HepG2 (cell line): ENCODE measurements at regions not wholly inside any gene's neighbourhood (a gene's known extent, or its start where the extent isn't known, plus 50 kb on each side); places are given as distances from the start of the nearest gene placed in this dataset.
A peak's percentile ranks its signal among the peaks of the same experiment; 100 is the strongest.

Experiments
- DMAP1 ChIP-seq: IDR thresholded peaks from 2 replicates; pipeline ENCODE4 v1.6.1; 2016
- DR1 ChIP-seq: sonication (generic); formaldehyde crosslinking; IDR thresholded peaks from 2 replicates; pipeline ENCODE4 v1.8.0; 2021; ENCODE audit warnings: mild to moderate bottlenecking, missing genetic modification reagents, inconsistent platforms
- ELF3 ChIP-seq: IDR thresholded peaks from 2 replicates; pipeline ENCODE4 v1.6.1; 2016; ENCODE audit warnings: missing genetic modification reagents, missing compliant biosample characterization
- HNF4A ChIP-seq: sonication (generic); formaldehyde crosslinking; IDR thresholded peaks from 2 replicates; pipeline ENCODE4 v1.4.0; 2020; ENCODE audit warnings: missing genetic modification reagents
- ISL2 ChIP-seq: sonication (generic); formaldehyde crosslinking; IDR thresholded peaks from 2 replicates; pipeline ENCODE4 v1.5.0; 2020; ENCODE audit warnings: missing genetic modification reagents
- KLF13 ChIP-seq: sonication (generic); formaldehyde crosslinking; IDR thresholded peaks from 2 replicates; pipeline ENCODE4 v1.4.0; 2020; ENCODE audit warnings: mild to moderate bottlenecking, missing genetic modification reagents
- PAF1 ChIP-seq: IDR thresholded peaks from 2 replicates; pipeline ENCODE4 v1.6.1; 2016; ENCODE audit warnings: missing genetic modification reagents, missing compliant biosample characterization
- RFX3 ChIP-seq: IDR thresholded peaks from 2 replicates; pipeline ENCODE4 v1.6.1; 2016; ENCODE audit warnings: missing biosample characterization, missing genetic modification reagents
- SIX4 ChIP-seq: sonication (generic); formaldehyde crosslinking; IDR thresholded peaks from 2 replicates; pipeline ENCODE4 v1.4.0; 2020; ENCODE audit warnings: missing genetic modification reagents
- TARDBP ChIP-seq: sonication (generic); formaldehyde crosslinking; IDR thresholded peaks from 2 replicates; pipeline ENCODE4 v1.8.0; 2022; ENCODE audit warnings: mild to moderate bottlenecking, missing genetic modification reagents
- TOPORS ChIP-seq: sonication (generic); formaldehyde crosslinking; IDR thresholded peaks from 2 replicates; pipeline ENCODE4 v1.8.0; 2023; ENCODE audit warnings: mild to moderate bottlenecking, missing genetic modification reagents
- ZNF326 ChIP-seq: sonication (generic); formaldehyde crosslinking; IDR thresholded peaks from 2 replicates; pipeline ENCODE4 v1.4.0; 2020; ENCODE audit warnings: missing genetic modification reagents, borderline replicate concordance
- ZNF431 ChIP-seq: sonication (generic); formaldehyde crosslinking; IDR thresholded peaks from 2 replicates; pipeline ENCODE4 v1.9.0; 2022; ENCODE audit warnings: missing genetic modification reagents, low read depth, mild to moderate bottlenecking, borderline replicate concordance
- ZNF530 ChIP-seq: sonication (generic); formaldehyde crosslinking; IDR thresholded peaks from 2 replicates; pipeline ENCODE4 v1.5.0; 2020; ENCODE audit warnings: low read depth, mild to moderate bottlenecking, missing genetic modification reagents
- ZNF574 ChIP-seq: sonication (generic); formaldehyde crosslinking; IDR thresholded peaks from 2 replicates; pipeline ENCODE4 v1.4.0; 2020; ENCODE audit warnings: missing genetic modification reagents
- ZNF644 ChIP-seq: IDR thresholded peaks from 2 replicates; pipeline ENCODE4 v1.6.1; 2016; ENCODE audit warnings: low read depth
- ZNF749 ChIP-seq: sonication (generic); formaldehyde crosslinking; IDR thresholded peaks from 2 replicates; pipeline ENCODE4 v1.8.0; 2022; ENCODE audit warnings: mild to moderate bottlenecking, missing genetic modification reagents, moderate library complexity, borderline replicate concordance
- TF ChIP-seq, protein P1 (sequence below): sonication (generic); formaldehyde crosslinking; conservative IDR thresholded peaks from 2 replicates; pipeline ENCODE4 v1.4.0; 2020; ENCODE audit warnings: mild to moderate bottlenecking, missing genetic modification reagents, moderate library complexity
- TF ChIP-seq, protein P2 (sequence below): IDR thresholded peaks from 2 replicates; pipeline ENCODE4 v1.6.1; 2016; ENCODE audit warnings: low read depth, missing genetic modification reagents, missing compliant biosample characterization

GRCh38 chr4:138939960-138940359 is 75.6 kb upstream of the NOCT start (continued):
- TF ChIP-seq KLF13 (CRISPR knock-in tag) (no peak), TARDBP (CRISPR knock-in tag) (no peak), PAF1 (no peak), DR1 (CRISPR knock-in tag) (no peak), ZNF431 (CRISPR knock-in tag) (no peak), ELF3 (CRISPR knock-in tag) (peak; percentile 43; the same call in 1 of the 2 replicates), RFX3 (CRISPR knock-in tag) (no peak), TOPORS (no peak), ZNF644 (CRISPR knock-in tag) (peak; percentile 59; the same call in 1 of the 2 replicates), DMAP1 (CRISPR knock-in tag) (no peak), ZNF326 (CRISPR knock-in tag) (no peak), ZNF749 (CRISPR knock-in tag) (no peak), HNF4A (CRISPR knock-in tag) (peak; percentile 68), SIX4 (CRISPR knock-in tag) (no peak), ZNF530 (CRISPR knock-in tag) (no peak), ZNF574 (CRISPR knock-in tag) (no peak), ISL2 (CRISPR knock-in tag) (no peak)
- TF ChIP-seq, protein P1, sequence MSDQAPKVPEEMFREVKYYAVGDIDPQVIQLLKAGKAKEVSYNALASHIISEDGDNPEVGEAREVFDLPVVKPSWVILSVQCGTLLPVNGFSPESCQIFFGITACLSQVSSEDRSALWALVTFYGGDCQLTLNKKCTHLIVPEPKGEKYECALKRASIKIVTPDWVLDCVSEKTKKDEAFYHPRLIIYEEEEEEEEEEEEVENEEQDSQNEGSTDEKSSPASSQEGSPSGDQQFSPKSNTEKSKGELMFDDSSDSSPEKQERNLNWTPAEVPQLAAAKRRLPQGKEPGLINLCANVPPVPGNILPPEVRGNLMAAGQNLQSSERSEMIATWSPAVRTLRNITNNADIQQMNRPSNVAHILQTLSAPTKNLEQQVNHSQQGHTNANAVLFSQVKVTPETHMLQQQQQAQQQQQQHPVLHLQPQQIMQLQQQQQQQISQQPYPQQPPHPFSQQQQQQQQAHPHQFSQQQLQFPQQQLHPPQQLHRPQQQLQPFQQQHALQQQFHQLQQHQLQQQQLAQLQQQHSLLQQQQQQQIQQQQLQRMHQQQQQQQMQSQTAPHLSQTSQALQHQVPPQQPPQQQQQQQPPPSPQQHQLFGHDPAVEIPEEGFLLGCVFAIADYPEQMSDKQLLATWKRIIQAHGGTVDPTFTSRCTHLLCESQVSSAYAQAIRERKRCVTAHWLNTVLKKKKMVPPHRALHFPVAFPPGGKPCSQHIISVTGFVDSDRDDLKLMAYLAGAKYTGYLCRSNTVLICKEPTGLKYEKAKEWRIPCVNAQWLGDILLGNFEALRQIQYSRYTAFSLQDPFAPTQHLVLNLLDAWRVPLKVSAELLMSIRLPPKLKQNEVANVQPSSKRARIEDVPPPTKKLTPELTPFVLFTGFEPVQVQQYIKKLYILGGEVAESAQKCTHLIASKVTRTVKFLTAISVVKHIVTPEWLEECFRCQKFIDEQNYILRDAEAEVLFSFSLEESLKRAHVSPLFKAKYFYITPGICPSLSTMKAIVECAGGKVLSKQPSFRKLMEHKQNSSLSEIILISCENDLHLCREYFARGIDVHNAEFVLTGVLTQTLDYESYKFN (CRISPR knock-in tag): peak; percentile 79
- TF ChIP-seq, protein P2, sequence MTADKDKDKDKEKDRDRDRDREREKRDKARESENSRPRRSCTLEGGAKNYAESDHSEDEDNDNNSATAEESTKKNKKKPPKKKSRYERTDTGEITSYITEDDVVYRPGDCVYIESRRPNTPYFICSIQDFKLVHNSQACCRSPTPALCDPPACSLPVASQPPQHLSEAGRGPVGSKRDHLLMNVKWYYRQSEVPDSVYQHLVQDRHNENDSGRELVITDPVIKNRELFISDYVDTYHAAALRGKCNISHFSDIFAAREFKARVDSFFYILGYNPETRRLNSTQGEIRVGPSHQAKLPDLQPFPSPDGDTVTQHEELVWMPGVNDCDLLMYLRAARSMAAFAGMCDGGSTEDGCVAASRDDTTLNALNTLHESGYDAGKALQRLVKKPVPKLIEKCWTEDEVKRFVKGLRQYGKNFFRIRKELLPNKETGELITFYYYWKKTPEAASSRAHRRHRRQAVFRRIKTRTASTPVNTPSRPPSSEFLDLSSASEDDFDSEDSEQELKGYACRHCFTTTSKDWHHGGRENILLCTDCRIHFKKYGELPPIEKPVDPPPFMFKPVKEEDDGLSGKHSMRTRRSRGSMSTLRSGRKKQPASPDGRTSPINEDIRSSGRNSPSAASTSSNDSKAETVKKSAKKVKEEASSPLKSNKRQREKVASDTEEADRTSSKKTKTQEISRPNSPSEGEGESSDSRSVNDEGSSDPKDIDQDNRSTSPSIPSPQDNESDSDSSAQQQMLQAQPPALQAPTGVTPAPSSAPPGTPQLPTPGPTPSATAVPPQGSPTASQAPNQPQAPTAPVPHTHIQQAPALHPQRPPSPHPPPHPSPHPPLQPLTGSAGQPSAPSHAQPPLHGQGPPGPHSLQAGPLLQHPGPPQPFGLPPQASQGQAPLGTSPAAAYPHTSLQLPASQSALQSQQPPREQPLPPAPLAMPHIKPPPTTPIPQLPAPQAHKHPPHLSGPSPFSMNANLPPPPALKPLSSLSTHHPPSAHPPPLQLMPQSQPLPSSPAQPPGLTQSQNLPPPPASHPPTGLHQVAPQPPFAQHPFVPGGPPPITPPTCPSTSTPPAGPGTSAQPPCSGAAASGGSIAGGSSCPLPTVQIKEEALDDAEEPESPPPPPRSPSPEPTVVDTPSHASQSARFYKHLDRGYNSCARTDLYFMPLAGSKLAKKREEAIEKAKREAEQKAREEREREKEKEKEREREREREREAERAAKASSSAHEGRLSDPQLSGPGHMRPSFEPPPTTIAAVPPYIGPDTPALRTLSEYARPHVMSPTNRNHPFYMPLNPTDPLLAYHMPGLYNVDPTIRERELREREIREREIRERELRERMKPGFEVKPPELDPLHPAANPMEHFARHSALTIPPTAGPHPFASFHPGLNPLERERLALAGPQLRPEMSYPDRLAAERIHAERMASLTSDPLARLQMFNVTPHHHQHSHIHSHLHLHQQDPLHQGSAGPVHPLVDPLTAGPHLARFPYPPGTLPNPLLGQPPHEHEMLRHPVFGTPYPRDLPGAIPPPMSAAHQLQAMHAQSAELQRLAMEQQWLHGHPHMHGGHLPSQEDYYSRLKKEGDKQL (CRISPR knock-in tag): no peak
